A549 (cell line): ENCODE measurements at regions not wholly inside any gene's neighbourhood (a gene's known extent, or its start where the extent isn't known, plus 50 kb on each side); places are given as distances from the start of the nearest gene placed in this dataset.

Experiments used
- ATAC-seq, 2 experiments: fragments of 200-7000 bp in 1 of 2; fragments of >200 bp in 1 of 2; cut with Nextera tagmentation in 1 of 2; cut with Tn5 transposase in 1 of 2; 3 replicates each; pipeline versions ENCODE4 v1.8.0 to v1.9.1; 2018 to 2020; ENCODE audit warnings: mild to moderate bottlenecking in 1 of 2, moderate library complexity in 1 of 2
- CTCF ChIA-PET: fragments of 300-600 bp; sonication (Branson Sonifier 250); formaldehyde crosslinking; extraction: SDS; loops from one replicate; lab custom pipeline; 2021; ENCODE audit warnings: antibody characterized with exemption, inconsistent platforms; lab: Yijun Ruan, JAX
- POLR2A ChIA-PET: fragments of 350-600 bp; formaldehyde crosslinking; extraction: SDS; loops from one replicate; lab custom pipeline; 2021; ENCODE audit warnings: antibody characterized with exemption, inconsistent platforms; lab: Yijun Ruan, JAX
- DNase-seq, 2 experiments: peaks; one replicate each; pipeline versions ENCODE4 v3.0.0 to v3.0.0-alpha.2; 2011 to 2016; ENCODE audit warnings: low read depth in 1 of 2, low spot score in 1 of 2
- FAIRE-seq: peaks from 2 replicates; lab custom pipeline; 2011; peaks lifted over from hg19 to GRCh38; lab: Jason Lieb, UNC
- H3K27ac ChIP-seq, 2 experiments: fragments of >200 bp; sonication (Bioruptor Twin); formaldehyde crosslinking; 3 replicates each; pipeline ENCODE4 v1.5.1; 2016 to 2017
- H3K4me1 ChIP-seq: fragments of >200 bp; sonication (Bioruptor Twin); formaldehyde crosslinking; 3 replicates; pipeline ENCODE4 v1.6.1; 2016
- H3K4me2 ChIP-seq: fragments of >200 bp; sonication (Bioruptor Twin); formaldehyde crosslinking; 3 replicates; pipeline ENCODE4 v1.6.1; 2016
- H3K4me3 ChIP-seq: fragments of >200 bp; sonication (Bioruptor Twin); formaldehyde crosslinking; 3 replicates; pipeline ENCODE4 v1.5.1; 2016
- H3K9me3 ChIP-seq: fragments of >200 bp; sonication (Bioruptor Twin); formaldehyde crosslinking; 3 replicates; pipeline ENCODE4 v1.6.1; 2016
- ATOH8 ChIP-seq: fragments of 250-450 bp; sonication (Bioruptor Pico); IDR thresholded peaks from 2 replicates; pipeline ENCODE4 v1.5.0; 2020; ENCODE audit warnings: low read depth, mild to moderate bottlenecking, moderate library complexity
- BHLHE40 ChIP-seq: IDR thresholded peaks from 2 replicates; pipeline ENCODE4 v1.6.1; 2012; ENCODE audit warnings: low read depth, low read length, inconsistent platforms
- CEBPB ChIP-seq, 2 experiments: fragments of >200 bp in 1 of 2; sonication (Bioruptor Twin) in 1 of 2; formaldehyde crosslinking in 1 of 2; IDR thresholded peaks; 2 replicates each; pipeline ENCODE4 v1.6.1; 2012 to 2016
- CHD4 ChIP-seq: fragments of 200-600 bp; sonication (generic); IDR thresholded peaks from 2 replicates; pipeline ENCODE4 v1.6.1; 2016; ENCODE audit warnings: antibody characterized with exemption, mild to moderate bottlenecking, borderline replicate concordance
- CTCF ChIP-seq: fragments of >200 bp; sonication (Bioruptor Twin); formaldehyde crosslinking; IDR thresholded peaks from 3 replicates; pipeline ENCODE4 v1.5.1; 2016
- ELK1 ChIP-seq: fragments of 150-350 bp; IDR thresholded peaks from 2 replicates; pipeline ENCODE4 v1.6.1; 2014; ENCODE audit warnings: low read depth, mild to moderate bottlenecking, low read length
- FOXS1 ChIP-seq: fragments of 250-450 bp; sonication (Bioruptor Pico); IDR thresholded peaks from 2 replicates; pipeline ENCODE4 v1.5.0; 2020; ENCODE audit warnings: mild to moderate bottlenecking, moderate library complexity
- GATA3 ChIP-seq: IDR thresholded peaks from 2 replicates; pipeline ENCODE4 v1.6.1; 2012; ENCODE audit warnings: borderline replicate concordance
- HDAC2 ChIP-seq: fragments of 200-600 bp; sonication (generic); IDR thresholded peaks from 2 replicates; pipeline ENCODE4 v1.6.1; 2016
- HMGXB4 ChIP-seq: fragments of 250-450 bp; sonication (Bioruptor Pico); IDR thresholded peaks from 2 replicates; pipeline ENCODE4 v1.5.0; 2021; ENCODE audit warnings: mild to moderate bottlenecking, moderate library complexity, borderline replicate concordance
- JUNB ChIP-seq: fragments of >200 bp; sonication (Bioruptor Twin); formaldehyde crosslinking; IDR thresholded peaks from 2 replicates; pipeline ENCODE4 v1.6.1; 2016
- MAFK ChIP-seq: fragments of 450-650 bp; IDR thresholded peaks from 2 replicates; pipeline ENCODE4 v1.6.1; 2014; ENCODE audit not compliant: partially characterized antibody
- POLR2A ChIP-seq: IDR thresholded peaks from 2 replicates; pipeline ENCODE4 v1.6.1; 2012; ENCODE audit warnings: mild to moderate bottlenecking, low read length
- RAD21 ChIP-seq, 2 experiments: fragments of >200 bp in 1 of 2; sonication (Bioruptor Twin) in 1 of 2; formaldehyde crosslinking in 1 of 2; IDR thresholded peaks in 1 of 2; conservative IDR thresholded peaks in 1 of 2; 2 replicates in 1 of 2; 3 replicates in 1 of 2; pipeline ENCODE4 v1.6.1; 2012 to 2018; ENCODE audit warnings: inconsistent platforms in 1 of 2
- REST ChIP-seq: fragments of 200-600 bp; sonication (generic); IDR thresholded peaks from 2 replicates; pipeline ENCODE4 v1.6.1; 2016; ENCODE audit warnings: antibody characterized with exemption, mild to moderate bottlenecking, moderate library complexity
- SREBF2 ChIP-seq: fragments of 450-650 bp; IDR thresholded peaks from 2 replicates; pipeline ENCODE4 v1.6.1; 2014; ENCODE audit warnings: mild to moderate bottlenecking, moderate library complexity
- ZFP36 ChIP-seq: fragments of 450-650 bp; IDR thresholded peaks from 2 replicates; pipeline ENCODE4 v1.6.1; 2014; ENCODE audit warnings: borderline replicate concordance; ENCODE audit not compliant: partially characterized antibody
- ZSCAN20 ChIP-seq: fragments of 250-450 bp; sonication (Bioruptor Pico); IDR thresholded peaks from 2 replicates; pipeline ENCODE4 v1.8.0; 2022; ENCODE audit warnings: mild to moderate bottlenecking, moderate library complexity
- WGBS: methylation state at CpG from one replicate; pipeline ENCODE4 v1.1.6; 2017; ENCODE audit errors: missing lambda C conversion rate; 5-methylcytosine and 5-hydroxymethylcytosine counted together

- no peak for ATAC-seq
- no peaks in the 10 kb centered on the region for H3K9me3 ChIP-seq
- no peak overlapping the region for H3K4me2 ChIP-seq
- no peak for FAIRE-seq
- no peak overlapping the region for H3K27ac ChIP-seq
- no peak for DNase-seq
- CTCF ChIA-PET, result no interaction called here
- POLR2A ChIA-PET, result no interaction called here
- H3K4me3 ChIP-seq, result no peak overlapping the region
- H3K4me1 ChIP-seq, result no peaks in the 10 kb centered on the region
- TF ChIP-seq SREBF2, result no peak
These were observed 328.8 kb upstream of the DNAJC19 start for GRCh38 chr3:181318321-181318720.

- Histone ChIP-seq H3K9me3 (no peaks in the 10 kb centered on the region), H3K4me1 (no peaks in the 10 kb centered on the region), H3K4me2 (no peak overlapping the region), H3K27ac (no peak overlapping the region), H3K4me3 (no peak overlapping the region)
- ATAC-seq, result no peak
- DNase-seq, result no peak
- POLR2A ChIA-PET, result no interaction called here
- CTCF ChIA-PET, result no interaction called here
- no peak for TF ChIP-seq RAD21 (conservative IDR thresholded peaks at IDR 0.05 in 1 of 2, IDR thresholded peaks at IDR 0.05 in 1 of 2)
- TF ChIP-seq CEBPB (IDR thresholded peaks at IDR 0.05), result no peak
- no peak for TF ChIP-seq BHLHE40
- TF ChIP-seq ZFP36, result no peak
- TF ChIP-seq REST, result no peak
- TF ChIP-seq POLR2A, result no peak
- TF ChIP-seq FOXS1 (CRISPR knock-in tag), result no peak
- TF ChIP-seq HMGXB4 (CRISPR knock-in tag), result no peak
- no peak for TF ChIP-seq JUNB
- no peak for TF ChIP-seq ZSCAN20 (CRISPR knock-in tag)
- TF ChIP-seq ELK1, result no peak
- TF ChIP-seq MAFK, result no peak
- no peak for TF ChIP-seq CHD4
- TF ChIP-seq CTCF, result no peak
- TF ChIP-seq ATOH8 (CRISPR knock-in tag), result no peak
- no peak for TF ChIP-seq HDAC2
- TF ChIP-seq GATA3, result no peak
- WGBS, result 0% methylated on average over 3 of the region's 3 CpGs
- FAIRE-seq, result no peak
These were observed 328.0 kb upstream of the DNAJC19 start for GRCh38 chr3:181317508-181317907.
